Lung microvascular endothelial cell (primary cell): ENCODE measurements at regions not wholly inside any gene's neighbourhood (a gene's known extent, or its start where the extent isn't known, plus 50 kb on each side); places are given as distances from the start of the nearest gene placed in this dataset.

Experiments used
- DNase-seq, 2 donors: peaks; one replicate each; pipeline versions ENCODE4 v3.0.0 to v3.0.0-alpha.2; 2010; ENCODE audit warnings: low read depth in 2 of 2

DNA sequence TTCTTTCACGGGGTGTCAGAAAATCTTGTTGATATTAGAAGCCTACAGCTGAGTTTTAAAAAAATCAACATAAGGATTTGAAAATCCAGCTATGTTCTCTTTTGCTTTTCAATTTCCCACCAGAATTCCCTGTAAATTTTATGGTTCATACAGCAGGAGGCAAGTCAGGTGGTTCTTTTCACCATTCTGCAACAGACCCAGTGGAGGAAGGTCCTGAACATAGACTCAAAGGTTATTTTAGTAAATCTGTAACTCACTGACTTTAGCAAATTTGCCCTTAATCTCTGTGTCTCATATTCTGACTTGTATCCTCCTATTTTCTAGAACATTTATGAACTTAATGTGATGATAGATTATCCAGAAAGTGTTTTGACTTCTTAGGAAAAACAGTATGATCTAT is 235.4 kb upstream of the E2F7 start:
- DNase-seq = no peak

DNA sequence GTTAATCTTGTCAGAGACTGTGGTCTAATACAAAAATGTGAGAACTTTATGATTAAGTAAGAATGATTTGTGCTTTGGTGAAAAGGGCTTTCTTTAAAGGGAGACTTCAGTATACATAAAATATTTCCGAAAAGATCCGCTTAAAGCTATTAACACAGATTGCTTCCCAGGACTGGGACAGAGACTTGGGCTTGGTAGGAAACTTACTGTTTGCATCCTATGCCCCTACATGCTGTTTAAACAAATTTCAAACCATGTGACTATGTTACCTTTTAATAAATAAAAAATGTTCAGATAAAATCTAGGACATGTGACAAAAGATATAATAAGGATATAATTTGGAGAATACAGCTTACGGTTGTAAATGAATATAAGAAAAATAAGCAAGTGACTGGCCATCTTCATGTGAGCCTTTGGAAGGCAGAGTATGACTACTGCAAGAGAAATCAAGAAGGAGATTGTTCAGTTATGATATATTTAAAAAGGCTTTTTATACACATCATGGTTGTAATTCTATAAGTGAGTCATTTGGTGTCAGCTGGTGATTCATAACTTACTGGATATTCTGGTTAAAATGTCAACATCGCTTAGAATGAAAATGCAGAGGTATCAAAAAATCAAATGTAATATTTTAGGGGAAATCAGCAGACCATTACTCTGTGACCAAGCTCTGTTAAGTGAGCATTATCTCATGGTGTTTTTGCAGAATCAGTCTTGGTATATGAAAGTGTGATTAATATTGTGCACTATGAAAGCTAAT is 234.7 kb upstream of the E2F7 start:
- peak in 1 of 2 donors; percentile 56 for DNase-seq

DNA sequence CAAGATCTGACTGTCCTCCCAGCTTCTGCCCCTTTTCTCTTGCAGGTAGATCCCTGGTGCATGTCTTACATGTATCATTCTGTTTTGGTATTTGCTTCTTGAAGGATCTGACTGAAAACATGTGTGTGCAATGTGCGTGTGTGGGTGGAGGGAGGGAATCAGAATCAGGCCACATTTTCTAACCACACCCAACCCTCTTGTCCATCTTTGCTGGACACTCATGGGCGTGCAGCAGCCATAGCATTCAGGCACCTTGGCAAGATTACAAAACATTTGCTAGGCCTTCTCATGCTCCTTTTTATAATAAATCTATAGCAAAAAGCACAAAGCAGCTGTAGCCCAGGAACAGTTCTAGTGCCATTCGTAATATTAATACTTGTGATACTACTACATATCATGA is 233.6 kb upstream of the E2F7 start:
- no peak for DNase-seq

- peak in 1 of 2 donors; percentile 65 for DNase-seq
These were observed 228.6 kb upstream of the E2F7 start for GRCh38 chr12:77294016-77294415.

DNA sequence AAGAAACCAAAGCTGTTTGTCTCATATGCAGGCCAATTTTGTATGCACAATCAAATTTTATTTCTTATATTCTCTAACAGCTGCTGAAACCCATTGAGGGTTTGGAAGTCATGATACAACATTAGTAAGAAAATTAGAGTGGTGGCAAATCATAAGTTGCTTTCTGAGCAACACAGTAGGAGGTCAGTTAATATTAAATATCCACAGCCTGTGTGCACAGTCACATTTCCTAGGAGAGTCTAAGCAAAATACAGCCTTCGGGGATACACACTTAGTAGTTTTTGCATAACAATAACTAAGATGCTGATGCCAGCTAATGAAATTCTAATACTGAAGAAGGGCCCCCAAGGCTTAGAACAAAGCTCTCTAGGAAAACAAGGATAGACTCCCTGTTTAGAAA is 209.6 kb upstream of the E2F7 start:
- DNase-seq = no peak

GRCh38 chr12:77273898-77274297 is 208.5 kb upstream of the E2F7 start:
- no peak for DNase-seq

DNA sequence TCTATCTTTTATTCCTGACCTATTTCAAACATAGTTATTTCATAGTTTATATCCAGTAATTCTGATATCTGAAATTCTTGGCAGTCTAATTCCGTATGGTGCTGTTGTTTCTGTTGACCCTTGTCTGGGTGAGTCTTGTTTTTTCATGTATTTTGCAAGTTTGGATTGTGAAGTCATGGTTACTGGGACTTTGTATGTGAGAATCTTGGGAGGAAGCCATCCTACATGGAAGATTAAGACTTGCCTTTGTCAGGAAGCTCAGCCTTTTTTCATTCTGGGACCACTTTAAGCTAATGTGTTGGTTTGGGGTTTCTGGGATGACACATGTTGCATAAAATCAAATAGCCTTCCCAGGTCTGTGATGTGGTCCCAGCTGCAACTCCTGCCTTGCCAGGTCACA is 191.6 kb upstream of the E2F7 start:
- no peak for DNase-seq

DNA sequence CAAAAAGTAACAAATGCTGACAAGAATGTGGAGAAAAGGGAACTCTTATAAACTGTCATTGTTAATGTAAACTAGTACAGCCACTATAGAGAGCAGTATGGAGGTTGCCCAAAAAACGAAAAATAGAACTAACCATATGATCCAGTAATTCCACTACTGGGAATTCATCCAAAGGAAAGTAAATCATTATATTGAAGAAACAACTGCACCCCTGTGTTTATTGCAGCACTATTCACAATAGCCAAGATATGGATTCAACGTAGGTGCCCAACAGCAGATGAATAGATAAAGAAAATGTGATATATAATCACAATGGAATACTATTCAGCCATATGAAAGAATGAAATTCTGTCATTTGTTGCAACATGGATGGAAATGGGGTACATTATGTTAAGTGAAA is 188.0 kb upstream of the E2F7 start:
- DNase-seq = no peak

DNA sequence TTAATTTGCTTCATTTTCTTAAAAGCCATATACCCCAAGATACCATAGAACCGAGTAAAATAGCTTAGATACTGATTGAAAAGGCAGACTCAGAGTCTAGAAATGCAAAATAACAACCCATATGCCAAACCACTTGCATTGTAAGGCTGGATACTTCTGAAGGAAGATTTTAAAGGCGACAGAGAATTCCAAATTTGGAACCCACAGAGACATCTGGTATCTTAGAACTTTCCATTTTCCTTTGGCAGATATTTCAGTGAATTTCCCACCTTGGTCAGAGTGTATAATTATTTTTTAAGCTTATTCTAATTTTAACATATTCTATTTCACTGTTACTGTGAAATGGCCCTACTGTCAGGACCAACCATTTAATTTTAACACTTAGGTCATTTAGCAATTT is 186.4 kb upstream of the E2F7 start:
- no peak for DNase-seq

DNA sequence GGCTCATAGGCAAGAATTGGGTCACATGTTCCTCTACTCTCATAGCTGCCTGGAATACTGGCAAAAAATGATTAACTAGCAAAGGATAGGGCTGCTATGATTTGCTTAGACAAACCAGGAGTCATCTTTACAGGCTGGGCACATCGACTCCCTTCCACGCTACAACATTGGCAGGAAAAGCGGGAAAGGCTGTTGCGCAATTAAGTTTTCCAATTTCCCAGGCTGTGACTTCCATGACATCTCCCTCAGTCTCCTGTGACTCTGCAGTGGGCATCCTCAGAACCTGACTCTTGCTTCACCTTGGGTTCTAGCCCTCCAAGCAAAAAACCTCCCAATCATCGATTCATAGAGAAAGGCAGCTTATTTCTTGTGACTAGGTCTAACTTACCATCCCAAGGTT is 184.5 kb upstream of the E2F7 start:
- no peak for DNase-seq

DNA sequence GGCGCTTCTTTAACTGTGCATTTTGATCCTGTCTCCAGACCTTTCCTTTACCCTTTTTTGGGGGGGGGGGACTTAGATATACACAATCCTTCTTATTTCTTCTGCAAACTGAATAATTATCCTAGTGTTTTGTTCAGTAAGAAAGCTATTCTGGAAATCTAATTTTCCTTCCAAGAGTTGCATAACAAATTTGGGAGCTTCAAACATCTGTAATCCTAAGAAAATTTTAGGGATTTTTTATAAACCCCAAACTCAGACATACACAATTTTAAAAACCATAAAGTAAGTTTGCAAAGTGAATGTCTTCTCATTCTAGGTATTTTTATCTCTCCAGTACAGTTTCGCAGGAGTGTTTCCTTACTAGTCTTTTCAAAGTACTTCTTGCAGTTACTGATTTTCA is 182.7 kb upstream of the E2F7 start:
- no peak for DNase-seq

DNA sequence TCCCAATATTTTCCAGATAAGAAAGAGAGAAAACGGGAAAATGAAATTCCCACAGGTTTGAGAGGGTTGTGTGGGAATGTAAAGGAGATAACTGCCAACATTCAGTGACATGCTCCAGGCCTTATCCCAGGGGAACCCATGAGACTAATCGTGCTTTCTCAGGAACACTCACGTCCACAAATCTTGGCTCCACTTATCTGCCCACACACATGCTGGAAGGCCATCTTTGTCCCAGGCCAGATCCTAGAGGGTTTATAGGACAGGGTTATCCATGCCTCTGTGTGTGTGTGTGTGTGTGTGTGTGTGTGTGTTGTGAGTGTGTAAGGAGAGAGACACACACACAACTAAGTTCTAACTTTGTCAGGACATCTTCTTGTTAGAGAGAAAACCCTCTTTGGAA is 182.2 kb upstream of the E2F7 start:
- DNase-seq = no peak

GRCh38 chr12:77243345-77243744 is 178.0 kb upstream of the E2F7 start:
- DNase-seq = no peak

DNA sequence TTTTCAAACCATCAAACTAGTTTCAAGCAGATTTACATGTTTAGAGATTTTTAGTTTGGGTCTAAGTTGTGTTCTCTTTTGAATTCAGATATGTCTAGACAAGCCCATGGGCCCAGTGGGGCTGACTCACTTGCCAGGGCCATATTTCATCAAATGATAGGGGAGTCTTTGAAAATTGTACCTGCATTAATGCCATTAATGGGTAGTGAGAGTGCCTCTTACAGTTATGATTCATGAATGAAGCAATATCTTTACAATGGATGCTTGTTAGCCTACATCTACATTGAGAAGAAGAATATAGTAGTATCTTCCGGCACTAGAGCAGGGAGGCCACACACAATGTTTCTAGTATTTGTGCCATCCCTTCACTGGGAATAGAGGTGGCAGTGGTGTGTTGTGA is 174.2 kb upstream of the E2F7 start:
- DNase-seq = no peak

GRCh38 chr12:77238335-77238734 is 173.0 kb upstream of the E2F7 start:
- peak in 1 of 2 donors; percentile 28 for DNase-seq

GRCh38 chr12:77237896-77238295 is 172.5 kb upstream of the E2F7 start:
- DNase-seq = no peak

DNA sequence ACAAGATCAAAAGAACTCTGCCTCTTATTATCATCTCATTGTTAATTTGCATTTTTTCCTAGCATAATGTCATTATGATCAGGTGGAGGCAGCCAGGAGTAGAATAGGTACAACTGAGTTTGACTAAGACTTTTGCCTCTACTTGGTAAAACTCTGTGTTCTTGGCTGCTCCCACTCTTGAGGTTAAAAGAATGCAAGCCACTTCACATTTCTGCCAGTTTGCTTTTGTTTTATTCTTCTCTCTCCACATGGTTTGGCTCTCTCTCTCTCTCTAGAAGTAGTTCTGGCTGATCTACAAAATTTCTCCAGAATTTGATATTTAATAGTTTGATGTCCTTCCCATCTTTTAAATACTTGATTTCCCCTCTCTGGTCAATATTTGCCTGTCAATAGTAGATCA is 170.7 kb upstream of the E2F7 start:
- no peak for DNase-seq

DNA sequence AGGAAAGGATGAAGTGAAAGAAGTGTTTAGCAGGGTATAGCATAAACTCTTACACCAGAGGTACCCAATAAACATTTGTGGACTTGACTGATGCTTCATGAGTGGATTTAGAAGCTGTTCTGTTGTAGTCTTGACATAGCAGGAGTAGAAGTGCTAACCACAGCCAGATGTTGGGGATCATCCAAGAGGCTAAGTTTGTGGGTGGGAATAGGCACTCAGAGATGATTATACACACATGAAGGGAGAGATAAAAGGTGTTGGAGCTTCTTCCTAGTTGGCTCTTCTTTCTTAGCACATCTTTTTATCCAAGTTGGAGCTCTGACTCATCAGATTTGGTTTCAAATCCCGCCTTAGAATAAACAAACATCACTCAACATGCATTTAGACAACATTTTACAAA is 166.7 kb upstream of the E2F7 start:
- DNase-seq = no peak

DNA sequence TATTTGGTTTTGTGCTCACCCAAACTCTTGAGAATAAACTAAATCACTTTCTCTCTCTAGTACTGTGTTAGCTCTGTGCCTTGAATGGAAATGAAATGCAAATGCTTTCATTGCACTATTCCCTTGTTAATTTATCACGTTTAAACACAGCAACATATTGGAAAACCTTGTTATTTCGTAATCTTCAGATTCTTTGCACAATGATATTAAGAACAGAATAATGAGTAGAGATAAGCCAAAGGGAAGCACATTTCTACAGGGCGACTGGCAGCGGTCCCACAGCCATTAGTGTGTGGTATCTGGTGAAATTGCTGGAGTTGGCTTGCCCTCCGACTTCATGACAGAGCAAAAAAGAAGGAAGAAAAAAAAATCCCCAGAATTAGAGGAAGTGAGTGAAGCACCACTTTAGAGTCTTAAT is 166.1 kb upstream of the E2F7 start:
- peak; percentile 26 to 88 for DNase-seq

DNA sequence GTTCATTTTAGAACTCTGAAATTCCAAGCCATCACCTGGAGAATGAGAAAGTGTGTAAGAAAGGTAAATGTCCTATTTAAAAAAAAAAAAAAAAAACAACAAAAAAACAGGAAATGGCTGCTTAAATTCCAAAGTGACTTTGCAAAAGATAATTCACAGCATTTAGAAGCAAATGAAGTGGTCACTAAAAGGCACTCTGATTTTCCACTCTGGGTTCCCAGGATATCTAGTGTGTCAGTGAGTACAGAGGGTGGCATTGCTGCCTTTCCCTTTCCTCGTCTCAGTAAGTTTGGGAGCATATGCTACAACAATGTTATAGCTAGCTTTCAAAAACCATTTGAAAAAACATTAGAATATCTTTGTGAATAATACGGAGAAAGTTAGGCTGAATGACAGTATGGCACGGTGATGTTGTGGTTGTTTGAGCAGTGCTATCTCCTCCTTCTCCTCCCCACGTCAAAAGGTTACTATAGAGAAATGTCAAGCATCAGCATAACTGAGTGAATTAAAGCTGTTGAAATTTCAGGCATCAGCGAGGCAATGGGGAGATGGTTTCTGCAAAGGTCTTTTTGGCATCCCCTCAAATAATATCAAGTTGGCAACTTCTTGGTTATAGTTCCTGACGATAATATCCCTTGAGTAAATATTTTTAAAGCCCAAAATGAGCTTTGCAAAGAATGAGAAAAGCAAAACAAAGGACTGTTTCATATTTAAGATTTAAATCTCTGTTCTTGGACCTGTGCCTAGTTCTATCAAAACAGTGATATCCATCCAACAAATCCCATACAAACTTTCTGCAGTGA is 164.5 kb upstream of the E2F7 start:
- peak in 1 of 2 donors; percentile 64 for DNase-seq

GRCh38 chr12:77228376-77228775 is 163.0 kb upstream of the E2F7 start:
- DNase-seq = no peak

- no peak for DNase-seq
These were observed 161.0 kb upstream of the E2F7 start for GRCh38 chr12:77226368-77226767.

DNA sequence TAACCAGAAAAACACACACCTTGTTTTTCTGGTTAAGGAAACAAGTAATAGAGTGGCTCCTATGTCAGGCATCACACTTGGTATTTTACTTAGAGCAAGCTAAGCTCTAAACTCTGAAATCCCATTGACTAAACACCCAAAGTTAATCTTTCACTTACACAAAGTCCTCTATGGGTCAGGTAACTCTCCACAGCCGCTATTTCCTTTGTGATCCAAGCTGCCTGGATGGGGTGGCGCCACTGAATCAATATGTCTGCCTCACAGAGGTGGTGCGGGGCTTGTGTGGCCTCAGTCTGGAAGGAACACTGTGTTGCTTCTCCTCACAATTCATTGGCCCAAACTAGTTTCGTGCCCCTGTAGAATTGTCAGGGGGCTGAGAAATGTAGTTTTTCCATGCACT is 160.0 kb upstream of the E2F7 start:
- no peak for DNase-seq
